ENCODE measurements at regions not wholly inside any gene's neighbourhood (a gene's known extent, or its start where the extent isn't known, plus 50 kb on each side); places are given as distances from the start of the nearest gene placed in this dataset.

DNA sequence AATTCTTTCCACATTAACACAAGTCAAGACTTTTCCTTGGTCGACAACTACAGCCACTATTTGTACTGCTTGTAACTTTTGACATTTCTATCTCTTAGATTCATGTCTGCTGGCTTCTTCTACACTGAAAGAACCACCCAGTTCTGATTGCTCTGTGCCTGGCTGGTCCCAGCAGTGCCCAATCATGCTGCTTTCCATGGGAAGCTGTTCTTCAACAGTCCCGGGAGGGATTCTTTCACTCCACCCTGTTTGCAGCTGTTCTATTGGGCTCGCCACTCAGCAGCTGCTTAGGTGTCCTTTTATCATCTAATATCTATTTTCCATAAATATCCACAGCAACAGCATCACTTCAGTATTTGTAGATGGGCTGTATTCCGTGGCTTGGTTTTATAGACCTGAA lies 471.1 kb upstream of the SMIM21 start:
- Histone ChIP-seq H3K9me3 (no peaks in the 10 kb centered on the region), H3K36me3 (no peaks in the 10 kb centered on the region), H3K4me1 (no peaks in the 10 kb centered on the region), H3K4me3 (ENCODE audit: low read depth, low read length) (no peak overlapping the region), H3K27me3 (no peaks in the 10 kb centered on the region)
- TF ChIP-seq CTCF (IDR thresholded peaks at IDR 0.05; ENCODE audit: low read depth, low read length) = no peak
- DNase-seq = no peak

DNA sequence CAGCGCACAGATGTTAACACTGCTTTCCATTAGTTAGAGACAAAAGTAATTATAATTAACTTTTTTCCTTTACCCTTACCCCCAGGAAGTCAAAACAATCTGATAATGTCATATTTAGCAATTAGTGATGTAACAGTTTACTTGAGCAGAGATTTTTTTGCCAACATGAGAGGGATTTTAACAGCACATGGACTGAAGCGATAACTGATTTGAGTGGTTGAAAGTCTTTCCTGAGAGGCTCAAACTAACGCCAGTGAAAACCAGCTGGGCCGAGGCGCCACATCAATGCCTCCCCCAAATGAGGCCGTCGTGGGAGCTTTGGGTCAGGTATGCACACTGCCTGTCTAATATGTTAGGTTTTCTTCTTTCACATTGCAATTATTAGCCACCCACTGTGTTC lies 469.9 kb upstream of the SMIM21 start:
- H3K27me3 ChIP-seq = no peaks in the 10 kb centered on the region
- no peaks in the 10 kb centered on the region for H3K4me1 ChIP-seq
- H3K36me3 ChIP-seq = no peaks in the 10 kb centered on the region
- no peak overlapping the region for H3K4me3 ChIP-seq (ENCODE audit: low read depth, low read length)
- DNase-seq = no peak
- no peaks in the 10 kb centered on the region for H3K9me3 ChIP-seq
- TF ChIP-seq CTCF (IDR thresholded peaks at IDR 0.05; ENCODE audit: low read depth, low read length) = no peak

- Histone ChIP-seq H3K4me3 (ENCODE audit: low read depth, low read length) (no peak overlapping the region), H3K36me3 (no peaks in the 10 kb centered on the region), H3K27me3 (no peaks in the 10 kb centered on the region), H3K4me1 (no peaks in the 10 kb centered on the region), H3K9me3 (no peaks in the 10 kb centered on the region)
- TF ChIP-seq CTCF (IDR thresholded peaks at IDR 0.05; ENCODE audit: low read depth, low read length) = 0 out of 2 replicates have a peak, but pooled peaks have one; percentile 16
- DNase-seq = no peak
These were observed 469.4 kb upstream of the SMIM21 start for GRCh38 chr18:75896865-75897264.

DNA sequence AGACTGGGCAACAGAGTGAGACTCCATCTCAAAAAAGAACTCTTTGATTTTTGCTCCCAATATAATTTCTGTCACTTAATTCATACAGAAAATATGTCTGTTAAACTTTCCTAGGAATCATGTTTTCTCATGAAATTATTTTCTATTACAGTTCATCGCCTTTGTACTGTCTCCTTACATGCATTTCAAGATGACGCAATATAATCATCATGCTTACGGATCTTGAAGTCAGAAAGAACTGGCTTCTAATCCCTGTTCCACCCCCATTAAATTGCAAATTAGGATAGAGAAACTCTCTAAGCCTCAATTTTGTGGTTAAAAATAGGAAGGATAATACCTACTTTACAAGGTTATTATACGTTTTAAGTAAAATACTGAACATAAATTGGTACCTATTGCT lies 467.6 kb upstream of the SMIM21 start:
- DNase-seq = no peak
- H3K9me3 ChIP-seq = no peaks in the 10 kb centered on the region
- H3K4me3 ChIP-seq (ENCODE audit: low read depth, low read length) = no peak overlapping the region
- H3K4me1 ChIP-seq = no peaks in the 10 kb centered on the region
- no peaks in the 10 kb centered on the region for H3K27me3 ChIP-seq
- TF ChIP-seq CTCF (IDR thresholded peaks at IDR 0.05; ENCODE audit: low read depth, low read length) = no peak
- no peaks in the 10 kb centered on the region for H3K36me3 ChIP-seq

DNA sequence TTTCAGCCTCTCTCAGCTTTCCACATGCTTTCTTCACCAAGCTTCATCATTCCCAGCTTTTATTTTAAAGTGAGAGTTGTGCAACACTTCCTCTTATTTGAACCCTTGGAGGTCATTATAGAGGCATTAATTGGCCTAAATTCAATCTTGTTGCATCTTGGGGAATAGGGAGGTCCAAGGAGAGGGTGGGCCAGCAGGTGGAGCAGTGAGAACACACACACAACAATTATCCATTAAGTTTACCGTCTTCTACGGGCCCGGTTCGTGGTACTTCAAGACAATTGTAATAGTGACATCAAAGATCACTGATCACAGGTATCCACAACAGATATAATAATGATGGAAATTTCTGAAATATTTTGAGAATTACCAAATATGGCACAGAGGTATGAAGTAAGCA lies 457.2 kb upstream of the SMIM21 start:
- peak; percentile 11; the same call in 1 of the 2 replicates for TF ChIP-seq CTCF (IDR thresholded peaks at IDR 0.05; ENCODE audit: low read depth, low read length)
- Histone ChIP-seq H3K9me3 (no peaks in the 10 kb centered on the region), H3K4me1 (no peaks in the 10 kb centered on the region), H3K27me3 (no peaks in the 10 kb centered on the region), H3K36me3 (no peaks in the 10 kb centered on the region), H3K4me3 (ENCODE audit: low read depth, low read length) (no peak overlapping the region)
- DNase-seq = no peak

- Histone ChIP-seq H3K9me3 (no peaks in the 10 kb centered on the region), H3K4me3 (ENCODE audit: low read depth, low read length) (no peak overlapping the region), H3K4me1 (no peaks in the 10 kb centered on the region), H3K27me3 (no peaks in the 10 kb centered on the region), H3K36me3 (no peaks in the 10 kb centered on the region)
- TF ChIP-seq CTCF (IDR thresholded peaks at IDR 0.05; ENCODE audit: low read depth, low read length) = no peak
- DNase-seq = no peak
These were observed 453.5 kb upstream of the SMIM21 start for GRCh38 chr18:75880925-75881504.

All from BE2C (cell line).